ENCODE measurements at regions not wholly inside any gene's neighbourhood (a gene's known extent, or its start where the extent isn't known, plus 50 kb on each side); places are given as distances from the start of the nearest gene placed in this dataset.

DNA sequence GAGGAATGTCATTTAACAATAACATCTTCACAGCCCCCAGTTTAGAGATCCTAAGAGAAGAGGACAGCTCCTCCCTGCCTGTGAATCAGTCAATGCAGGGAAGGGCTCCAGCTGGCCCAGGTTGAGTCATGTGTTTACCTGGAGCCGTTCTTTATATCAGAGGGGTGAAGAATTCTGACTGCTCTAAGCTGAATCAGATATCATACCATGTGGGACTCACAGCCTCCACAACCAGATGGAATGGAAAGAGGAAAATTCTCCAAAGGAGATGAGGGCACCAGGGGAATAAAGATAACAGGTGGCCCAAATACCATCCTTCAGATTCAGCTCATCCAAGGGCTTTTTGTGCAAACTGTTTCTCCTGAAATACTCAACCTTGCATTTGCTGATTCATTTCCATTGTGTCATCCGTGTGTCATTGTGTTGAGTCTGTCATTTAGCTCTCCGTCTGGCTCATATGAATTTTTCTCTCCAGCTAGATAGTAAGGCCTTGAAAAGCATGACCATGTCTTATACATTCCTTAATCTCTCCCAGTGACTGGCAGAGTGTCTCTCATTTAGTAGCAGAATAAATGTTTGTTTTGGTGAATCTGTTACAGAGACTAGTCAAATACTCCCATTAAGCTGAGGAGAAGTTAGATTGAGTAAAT lies 217.9 kb downstream of the RFC3 start:
- H3K4me3 ChIP-seq (ENCODE audit: low read depth, low read length) = no peak overlapping the region
- TF ChIP-seq, protein P1, sequence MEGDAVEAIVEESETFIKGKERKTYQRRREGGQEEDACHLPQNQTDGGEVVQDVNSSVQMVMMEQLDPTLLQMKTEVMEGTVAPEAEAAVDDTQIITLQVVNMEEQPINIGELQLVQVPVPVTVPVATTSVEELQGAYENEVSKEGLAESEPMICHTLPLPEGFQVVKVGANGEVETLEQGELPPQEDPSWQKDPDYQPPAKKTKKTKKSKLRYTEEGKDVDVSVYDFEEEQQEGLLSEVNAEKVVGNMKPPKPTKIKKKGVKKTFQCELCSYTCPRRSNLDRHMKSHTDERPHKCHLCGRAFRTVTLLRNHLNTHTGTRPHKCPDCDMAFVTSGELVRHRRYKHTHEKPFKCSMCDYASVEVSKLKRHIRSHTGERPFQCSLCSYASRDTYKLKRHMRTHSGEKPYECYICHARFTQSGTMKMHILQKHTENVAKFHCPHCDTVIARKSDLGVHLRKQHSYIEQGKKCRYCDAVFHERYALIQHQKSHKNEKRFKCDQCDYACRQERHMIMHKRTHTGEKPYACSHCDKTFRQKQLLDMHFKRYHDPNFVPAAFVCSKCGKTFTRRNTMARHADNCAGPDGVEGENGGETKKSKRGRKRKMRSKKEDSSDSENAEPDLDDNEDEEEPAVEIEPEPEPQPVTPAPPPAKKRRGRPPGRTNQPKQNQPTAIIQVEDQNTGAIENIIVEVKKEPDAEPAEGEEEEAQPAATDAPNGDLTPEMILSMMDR (IDR thresholded peaks at IDR 0.05; ENCODE audit: low read depth, low read length) = no peak

DNA sequence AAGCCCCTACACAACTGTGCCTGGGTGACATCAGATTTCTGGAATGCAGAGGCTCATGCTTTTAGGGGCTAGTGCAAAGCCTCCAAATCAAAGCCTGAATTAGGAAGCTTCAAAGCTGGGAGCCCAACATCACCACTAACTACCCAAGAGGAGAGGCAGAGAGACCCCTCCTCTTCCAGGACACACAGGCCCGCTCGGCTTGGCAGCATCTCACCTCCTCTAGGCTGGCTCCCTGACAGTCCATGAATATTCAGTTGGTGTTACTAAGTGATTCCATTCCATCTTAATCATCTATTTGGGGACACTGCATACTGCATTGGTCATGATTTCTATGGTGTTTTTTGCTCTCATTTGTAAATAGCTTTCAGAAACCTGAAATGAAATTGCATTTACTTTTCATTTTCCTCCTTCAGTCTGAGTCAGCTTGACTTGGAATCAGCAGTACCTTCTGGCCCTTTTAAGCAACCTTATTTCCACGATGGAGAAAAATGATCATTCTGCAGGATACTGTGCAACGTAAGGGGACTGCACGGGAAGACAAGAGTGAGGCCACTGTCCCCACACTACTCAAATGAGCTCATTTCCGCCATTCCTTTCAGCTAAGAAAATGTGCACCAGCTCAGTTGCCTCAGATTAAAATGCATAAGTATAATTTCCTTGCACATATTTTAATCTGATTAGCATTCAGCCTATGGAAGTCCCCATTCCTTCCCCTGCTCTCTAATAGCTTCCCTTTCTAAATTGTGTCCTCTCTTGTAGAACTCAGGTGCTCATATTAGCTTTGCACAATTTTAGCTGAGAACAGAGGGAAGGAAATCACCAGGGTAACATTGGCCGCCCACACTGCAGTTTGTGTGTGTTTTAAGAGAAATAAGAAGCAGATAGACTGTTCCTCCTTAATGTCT lies 219.9 kb downstream of the RFC3 start:
- TF ChIP-seq, protein P1 (IDR thresholded peaks at IDR 0.05; ENCODE audit: low read depth, low read length) = no peak
- no peak overlapping the region for H3K4me3 ChIP-seq (ENCODE audit: low read depth, low read length)

DNA sequence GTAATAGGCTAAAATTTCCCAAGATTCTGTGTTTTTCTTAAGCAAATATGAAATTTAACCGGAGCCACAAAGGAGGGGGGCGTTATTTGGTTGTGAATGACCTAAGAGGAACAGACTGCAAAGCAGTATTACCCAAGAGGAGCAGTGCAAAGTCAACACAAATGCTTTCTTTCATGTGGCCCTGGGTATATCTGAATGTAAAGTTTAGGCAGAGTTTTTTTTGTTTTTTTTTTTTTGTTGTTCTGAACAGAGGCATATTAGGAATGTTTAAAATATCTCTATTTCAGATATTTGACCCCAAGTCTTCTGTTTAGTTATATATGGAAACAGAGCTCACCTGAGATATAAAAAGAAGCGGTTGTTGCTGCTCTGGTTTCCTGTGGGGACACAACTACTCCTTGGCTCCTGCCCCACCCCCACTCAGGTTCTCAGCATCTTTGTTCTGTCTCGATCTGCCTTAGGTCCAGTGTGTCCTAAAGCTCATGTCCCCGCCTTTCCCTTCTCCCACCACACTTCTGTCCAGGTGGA lies 220.7 kb downstream of the RFC3 start:
- TF ChIP-seq, protein P1 (IDR thresholded peaks at IDR 0.05; ENCODE audit: low read depth, low read length) = no peak
- H3K4me3 ChIP-seq (ENCODE audit: low read depth, low read length) = no peak overlapping the region

DNA sequence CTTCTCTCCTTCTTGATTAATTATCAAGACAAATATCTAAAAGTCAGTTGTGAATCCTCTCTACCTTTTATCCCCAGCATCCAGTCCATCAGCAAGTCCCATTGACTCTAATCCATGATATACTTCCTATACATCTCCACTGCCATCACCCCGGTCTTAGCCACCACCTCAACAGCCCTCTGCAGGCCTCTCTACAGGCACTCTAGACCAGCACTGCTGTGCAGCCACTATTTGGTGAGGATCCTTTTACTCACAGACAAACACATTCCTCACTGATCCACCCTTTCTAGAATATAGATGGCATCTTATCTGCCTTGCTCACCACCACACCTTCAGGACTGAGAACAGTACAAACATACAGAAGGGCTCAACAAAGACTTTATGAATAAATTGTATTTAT lies 221.7 kb downstream of the RFC3 start:
- H3K4me3 ChIP-seq (ENCODE audit: low read depth, low read length) = no peak overlapping the region
- TF ChIP-seq, protein P1 (IDR thresholded peaks at IDR 0.05; ENCODE audit: low read depth, low read length) = no peak

DNA sequence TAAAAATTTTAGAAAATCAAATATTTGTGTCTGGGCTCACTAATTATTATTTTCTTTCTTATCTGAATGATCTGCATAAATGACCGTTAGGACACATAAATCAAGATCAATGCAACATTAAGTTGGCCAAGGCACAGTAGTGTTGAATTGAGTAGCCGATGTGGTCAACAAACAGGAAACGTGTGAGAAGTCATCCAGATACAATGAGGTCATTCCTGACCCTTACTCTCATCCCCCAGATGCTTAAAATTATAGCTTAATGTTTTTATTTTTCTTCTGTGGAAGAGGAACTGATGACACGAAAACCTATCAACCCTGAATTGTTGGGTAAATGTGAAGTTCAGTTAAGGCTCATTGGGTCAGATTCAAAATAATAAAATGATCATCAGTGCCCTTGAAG lies 222.9 kb downstream of the RFC3 start:
- no peak overlapping the region for H3K4me3 ChIP-seq (ENCODE audit: low read depth, low read length)
- TF ChIP-seq, protein P1 (IDR thresholded peaks at IDR 0.05; ENCODE audit: low read depth, low read length) = no peak

DNA sequence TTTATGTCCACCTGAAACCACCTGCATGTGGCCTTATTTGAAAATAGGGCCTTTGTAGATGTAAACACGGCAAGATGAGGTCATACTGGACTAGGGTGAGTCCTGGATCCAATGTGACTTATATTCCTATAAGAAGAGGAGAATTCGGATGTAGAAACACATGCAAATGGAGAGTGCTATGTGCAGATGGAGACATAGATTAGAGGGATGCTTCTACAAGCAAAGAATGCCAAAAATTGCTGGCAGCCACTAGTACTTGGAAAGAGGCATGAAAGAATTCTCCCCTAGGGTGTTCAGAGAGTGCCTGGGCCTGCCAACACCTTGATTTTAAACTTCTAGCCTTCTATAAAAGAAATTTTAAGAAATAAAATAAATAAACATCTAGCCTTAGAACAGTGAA lies 226.1 kb downstream of the RFC3 start:
- H3K4me3 ChIP-seq (ENCODE audit: low read depth, low read length) = no peak overlapping the region
- TF ChIP-seq, protein P1 (IDR thresholded peaks at IDR 0.05; ENCODE audit: low read depth, low read length) = no peak

DNA sequence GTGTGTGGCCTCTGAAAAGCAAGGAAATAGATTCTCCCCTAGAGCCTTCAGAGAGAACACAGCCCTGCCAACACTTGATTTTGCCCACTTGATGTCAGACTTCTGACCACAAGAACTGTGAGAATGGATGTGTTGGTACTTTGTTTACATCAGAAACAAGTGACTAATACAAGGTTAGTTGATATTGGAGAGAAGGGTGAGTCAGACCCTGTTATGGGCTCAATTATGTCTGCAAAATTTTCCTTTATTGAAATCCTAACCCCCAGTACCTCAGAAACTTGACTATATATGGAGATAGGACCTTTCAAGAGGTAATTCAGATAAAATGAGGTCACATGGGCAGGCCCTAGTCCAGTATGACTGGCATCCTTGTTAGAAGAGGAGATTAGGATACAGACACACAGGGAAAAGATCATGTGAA lies 226.7 kb downstream of the RFC3 start:
- TF ChIP-seq, protein P1 (IDR thresholded peaks at IDR 0.05; ENCODE audit: low read depth, low read length) = no peak
- H3K4me3 ChIP-seq (ENCODE audit: low read depth, low read length) = no peak overlapping the region

Data from WI38 (cell line).